ENCODE measurements at regions not wholly inside any gene's neighbourhood (a gene's known extent, or its start where the extent isn't known, plus 50 kb on each side); places are given as distances from the start of the nearest gene placed in this dataset.
"Not testable (repeated sequence)": the region's sequence is repeated elsewhere in the genome, so short reads cannot be mapped to it uniquely, and the experiment has no call there.

DNA sequence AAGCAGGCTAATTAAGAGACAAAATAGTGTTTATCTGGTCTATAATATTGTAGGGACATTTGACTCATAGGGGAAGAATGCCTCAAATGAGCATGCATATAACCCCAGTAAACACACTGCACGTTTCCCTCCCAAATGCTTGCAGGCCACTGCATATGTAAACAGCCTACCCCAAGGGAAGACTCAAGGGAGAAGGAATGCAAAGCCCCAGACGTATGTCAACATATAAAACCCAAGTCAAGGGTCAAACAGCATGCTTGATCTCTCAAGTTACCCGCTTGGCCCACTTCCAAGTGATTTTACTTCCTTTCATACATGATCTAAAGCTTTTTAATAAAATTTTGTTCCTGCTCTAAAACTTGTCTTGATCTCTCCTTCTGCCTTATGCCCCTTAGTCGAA, 1090.0 kb downstream of the OTOL1 start:
- no peak overlapping the region for H3K4me3 ChIP-seq (replicated peaks in 1 of 3; ENCODE audit: low read depth in 2 of 3, low read length in 3 of 3)
- 80% methylated on average over 1 of the region's 4 CpGs for WGBS (ENCODE audit: insufficient coverage)

DNA sequence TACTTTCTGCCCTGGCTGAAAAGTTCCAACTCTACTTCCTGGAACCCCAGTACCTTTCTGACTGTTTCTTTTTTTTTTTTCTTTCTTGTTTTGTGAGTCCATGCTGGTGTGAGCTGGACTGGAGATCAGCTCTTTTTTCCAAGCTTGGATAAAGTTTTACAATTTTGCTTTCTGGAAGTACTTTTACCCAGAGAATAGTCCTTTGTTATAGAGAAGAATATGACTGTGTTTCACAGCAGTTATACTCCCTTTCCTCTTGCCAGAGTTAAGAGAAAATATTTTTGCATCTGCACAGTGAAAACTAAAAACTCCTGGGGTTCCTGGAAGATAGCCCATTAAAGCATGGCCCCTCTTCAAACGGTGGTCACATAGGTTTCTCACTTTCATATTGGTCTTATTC, 1100.6 kb downstream of the OTOL1 start:
- WGBS (ENCODE audit: insufficient coverage): no CpG with 5 or more reads among the region's 1 CpG
- Histone ChIP-seq H3K27ac (ENCODE audit: low read depth in 1 of 2, low read length in 2 of 2) (no peak overlapping the region), H3K9ac (ENCODE audit: insufficient read depth, low read length, poor library complexity, severe bottlenecking) (no peak overlapping the region), H3K27me3 (ENCODE audit: control insufficient read depth in 2 of 2, insufficient read depth in 2 of 2, low read length in 2 of 2) (no peaks in the 10 kb centered on the region), H3K4me1 (ENCODE audit: control insufficient read depth in 1 of 2, insufficient read depth in 2 of 2, low read length in 2 of 2) (no peaks in the 10 kb centered on the region), H2AFZ (ENCODE audit: insufficient read depth, low read depth, low read length, poor library complexity, severe bottlenecking) (no peak overlapping the region), H3K36me3 (replicated peaks in 1 of 2; ENCODE audit: control insufficient read depth in 1 of 2, insufficient read depth in 2 of 2, low read length in 2 of 2) (no peaks in the 10 kb centered on the region), H4K20me1 (ENCODE audit: insufficient read depth, low read length) (no peaks in the 10 kb centered on the region), H3K9me3 (replicated peaks in 1 of 2; ENCODE audit: control insufficient read depth in 1 of 2, insufficient read depth in 1 of 2, low read length in 2 of 2) (peaks cover 0 to 18% of the 10 kb centered on the region in 2 donors), H3K4me3 (replicated peaks in 1 of 3; ENCODE audit: low read depth in 2 of 3, low read length in 3 of 3) (no peak overlapping the region), H3K4me2 (replicated peaks; ENCODE audit: extremely low read depth, low read length, poor library complexity, severe bottlenecking) (no peak overlapping the region), H3K79me2 (ENCODE audit: insufficient read depth, low read length) (no peaks in the 10 kb centered on the region)
- Mint-ChIP-seq H3K4me1 (no peaks in the 10 kb centered on the region), H3K27me3 (ENCODE audit: low read depth in 3 of 3) (peaks cover 0 to 2% (median 1%) of the 10 kb centered on the region in 3 donors), H3K9me3 (peaks cover 3 to 14% (median 9%) of the 10 kb centered on the region in 7 donors), H3K36me3 (no peaks in the 10 kb centered on the region), H3K27ac (no peak overlapping the region), H3K4me3 (no peak overlapping the region)
- no peak for DNase-seq
- TF ChIP-seq, protein P1, sequence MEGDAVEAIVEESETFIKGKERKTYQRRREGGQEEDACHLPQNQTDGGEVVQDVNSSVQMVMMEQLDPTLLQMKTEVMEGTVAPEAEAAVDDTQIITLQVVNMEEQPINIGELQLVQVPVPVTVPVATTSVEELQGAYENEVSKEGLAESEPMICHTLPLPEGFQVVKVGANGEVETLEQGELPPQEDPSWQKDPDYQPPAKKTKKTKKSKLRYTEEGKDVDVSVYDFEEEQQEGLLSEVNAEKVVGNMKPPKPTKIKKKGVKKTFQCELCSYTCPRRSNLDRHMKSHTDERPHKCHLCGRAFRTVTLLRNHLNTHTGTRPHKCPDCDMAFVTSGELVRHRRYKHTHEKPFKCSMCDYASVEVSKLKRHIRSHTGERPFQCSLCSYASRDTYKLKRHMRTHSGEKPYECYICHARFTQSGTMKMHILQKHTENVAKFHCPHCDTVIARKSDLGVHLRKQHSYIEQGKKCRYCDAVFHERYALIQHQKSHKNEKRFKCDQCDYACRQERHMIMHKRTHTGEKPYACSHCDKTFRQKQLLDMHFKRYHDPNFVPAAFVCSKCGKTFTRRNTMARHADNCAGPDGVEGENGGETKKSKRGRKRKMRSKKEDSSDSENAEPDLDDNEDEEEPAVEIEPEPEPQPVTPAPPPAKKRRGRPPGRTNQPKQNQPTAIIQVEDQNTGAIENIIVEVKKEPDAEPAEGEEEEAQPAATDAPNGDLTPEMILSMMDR (IDR thresholded peaks at IDR 0.05): no peak
- intact Hi-C loops (cut with micrococcal nuclease): no loop called here

More for the DNA sequence above, 1090.0 kb downstream of the OTOL1 start:
- H3K27ac Mint-ChIP-seq: no peak overlapping the region
- no peak overlapping the region for H3K4me3 Mint-ChIP-seq
- Histone ChIP-seq H3K9ac (ENCODE audit: insufficient read depth, low read length, poor library complexity, severe bottlenecking) (no peak overlapping the region), H2AFZ (ENCODE audit: insufficient read depth, low read depth, low read length, poor library complexity, severe bottlenecking) (no peak overlapping the region), H3K27ac (ENCODE audit: low read depth in 1 of 2, low read length in 2 of 2) (no peak overlapping the region), H3K4me2 (replicated peaks; ENCODE audit: extremely low read depth, low read length, poor library complexity, severe bottlenecking) (no peak overlapping the region), H3K9me3 (replicated peaks in 1 of 2; ENCODE audit: control insufficient read depth in 1 of 2, insufficient read depth in 1 of 2, low read length in 2 of 2) (peaks cover 0 to 11% of the 10 kb centered on the region in 2 donors), H3K27me3 (ENCODE audit: control insufficient read depth in 2 of 2, insufficient read depth in 2 of 2, low read length in 2 of 2) (no peaks in the 10 kb centered on the region), H3K4me1 (ENCODE audit: control insufficient read depth in 1 of 2, insufficient read depth in 2 of 2, low read length in 2 of 2) (no peaks in the 10 kb centered on the region), H3K36me3 (replicated peaks in 1 of 2; ENCODE audit: control insufficient read depth in 1 of 2, insufficient read depth in 2 of 2, low read length in 2 of 2) (no peaks in the 10 kb centered on the region), H3K79me2 (ENCODE audit: insufficient read depth, low read length) (no peaks in the 10 kb centered on the region), H4K20me1 (ENCODE audit: insufficient read depth, low read length) (no peaks in the 10 kb centered on the region)
- no peak for DNase-seq
- no peaks in the 10 kb centered on the region for H3K4me1 Mint-ChIP-seq
- H3K36me3 Mint-ChIP-seq: no peaks in the 10 kb centered on the region
- TF ChIP-seq, protein P1 (IDR thresholded peaks at IDR 0.05): no peak
- H3K27me3 Mint-ChIP-seq (ENCODE audit: low read depth in 3 of 3): peaks cover 0 to 1% (median 0%) of the 10 kb centered on the region in 3 donors
- intact Hi-C loops (cut with micrococcal nuclease): no loop called here
- H3K9me3 Mint-ChIP-seq: peaks cover 2 to 11% (median 8%) of the 10 kb centered on the region in 7 donors

DNA sequence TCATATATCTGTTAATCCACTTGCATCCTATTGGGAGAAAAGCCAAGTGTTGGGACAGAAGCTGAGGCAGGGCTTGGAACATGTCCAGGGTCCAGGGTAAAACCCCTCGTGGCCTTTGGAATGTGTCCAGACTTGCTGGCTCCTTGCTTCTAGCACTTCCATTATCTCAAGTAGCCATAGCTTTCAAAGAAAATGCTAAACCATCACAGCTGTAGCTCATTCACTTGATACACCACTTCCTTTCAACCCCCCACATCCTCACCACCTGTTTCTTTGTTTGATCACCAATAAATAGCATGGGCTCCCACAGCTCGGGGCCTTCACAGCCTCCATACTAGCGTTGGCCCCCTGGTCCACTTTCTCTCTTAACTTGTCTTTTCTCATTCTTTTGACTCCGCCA, 1101.9 kb downstream of the OTOL1 start:
- H2AFZ ChIP-seq (ENCODE audit: insufficient read depth, low read depth, low read length, poor library complexity, severe bottlenecking); H3K27me3 ChIP-seq (ENCODE audit: control insufficient read depth in 2 of 2, insufficient read depth in 2 of 2, low read length in 2 of 2); H4K20me1 ChIP-seq (ENCODE audit: insufficient read depth, low read length); H3K9ac ChIP-seq (ENCODE audit: insufficient read depth, low read length, poor library complexity, severe bottlenecking); H3K36me3 Mint-ChIP-seq; H3K36me3 ChIP-seq (replicated peaks in 1 of 2; ENCODE audit: control insufficient read depth in 1 of 2, insufficient read depth in 2 of 2, low read length in 2 of 2); H3K4me2 ChIP-seq (replicated peaks; ENCODE audit: extremely low read depth, low read length, poor library complexity, severe bottlenecking); H3K27ac ChIP-seq (ENCODE audit: low read depth in 1 of 2, low read length in 2 of 2); H3K4me3 ChIP-seq (replicated peaks in 1 of 3; ENCODE audit: low read depth in 2 of 3, low read length in 3 of 3); H3K4me1 ChIP-seq (ENCODE audit: control insufficient read depth in 1 of 2, insufficient read depth in 2 of 2, low read length in 2 of 2); H3K4me3 Mint-ChIP-seq; H3K27ac Mint-ChIP-seq; H3K79me2 ChIP-seq (ENCODE audit: insufficient read depth, low read length); DNase-seq; intact Hi-C loops (cut with micrococcal nuclease); H3K27me3 Mint-ChIP-seq (ENCODE audit: low read depth in 3 of 3); H3K4me1 Mint-ChIP-seq: not testable (repeated sequence)
- WGBS (ENCODE audit: insufficient coverage): 30% methylated on average over 2 of the region's 4 CpGs
- H3K9me3 ChIP-seq (replicated peaks in 1 of 2; ENCODE audit: control insufficient read depth in 1 of 2, insufficient read depth in 1 of 2, low read length in 2 of 2): peaks cover 0 to 19% of the 10 kb centered on the region in 2 donors
- peaks cover 3 to 19% (median 11%) of the 10 kb centered on the region in 7 donors for H3K9me3 Mint-ChIP-seq

All from CD14-positive monocyte (primary cell).